Activated CD4-positive, alpha-beta memory T cell treated with anti-CD3 and anti-CD28 coated beads, Interleukin-2, amount 10 ng/mL, durations not matched to agents 7 days and 5 days (primary cell): ENCODE measurements at regions not wholly inside any gene's neighbourhood (a gene's known extent, or its start where the extent isn't known, plus 50 kb on each side); places are given as distances from the start of the nearest gene placed in this dataset.

ENCODE experiments used
- CTCF ChIA-PET: fragments of 350-600 bp; sonication (Branson Sonifier 250); formaldehyde crosslinking; loops from one replicate; lab custom pipeline; 2021; ENCODE audit warnings: antibody characterized with exemption, inconsistent platforms; lab: Charles Lee
- POLR2A ChIA-PET: fragments of 350-600 bp; sonication (Branson Sonifier 250); formaldehyde crosslinking; loops from one replicate; lab custom pipeline; 2021; ENCODE audit warnings: antibody characterized with exemption; lab: Charles Lee
- DNase-seq: peaks from one replicate; pipeline ENCODE4 v3.0.0-alpha.2; 2020
- H3K27ac Mint-ChIP-seq: one replicate; pipeline ENCODE4 v1.8.0; 2021; ENCODE audit warnings: mild to moderate bottlenecking, mixed read lengths
- H3K27me3 Mint-ChIP-seq: one replicate; pipeline ENCODE4 v1.8.0; 2021; ENCODE audit warnings: mixed read lengths
- H3K36me3 Mint-ChIP-seq: one replicate; pipeline ENCODE4 v1.8.0; 2021; ENCODE audit warnings: low read depth, mixed read lengths
- H3K4me1 Mint-ChIP-seq: one replicate; pipeline ENCODE4 v1.8.0; 2021; ENCODE audit warnings: mixed read lengths
- H3K4me3 Mint-ChIP-seq: one replicate; pipeline ENCODE4 v1.8.0; 2021; ENCODE audit warnings: mild to moderate bottlenecking, mixed read lengths
- H3K9me3 Mint-ChIP-seq: one replicate; pipeline ENCODE4 v1.8.0; 2021; ENCODE audit warnings: mixed read lengths

GRCh38 chr6:111971181-111971841, 82.6 kb upstream of the CCN6 start:
- H3K27me3 Mint-ChIP-seq = peaks cover 8% of the 10 kb centered on the region
- ChIA-PET CTCF (no interaction called here), POLR2A (no interaction called here)
- no peak overlapping the region for H3K4me3 Mint-ChIP-seq
- no peaks in the 10 kb centered on the region for H3K36me3 Mint-ChIP-seq
- H3K4me1 Mint-ChIP-seq = peaks cover 42% of the 10 kb centered on the region
- no peaks in the 10 kb centered on the region for H3K9me3 Mint-ChIP-seq
- DNase-seq = no peak
- H3K27ac Mint-ChIP-seq = no peak overlapping the region

- ChIA-PET CTCF (interaction anchor here (1.5 kb wide), 1 partner anchor 24 kb away, joined by 3 read pairs; no protein-coding TSS in a partner anchor), POLR2A (no interaction called here)
- Mint-ChIP-seq H3K4me1 (peaks cover 48% of the 10 kb centered on the region), H3K27ac (no peak overlapping the region), H3K27me3 (peaks cover 7% of the 10 kb centered on the region), H3K9me3 (no peaks in the 10 kb centered on the region), H3K36me3 (no peaks in the 10 kb centered on the region), H3K4me3 (no peak overlapping the region)
- no peak for DNase-seq
Measured at GRCh38 chr6:111971866-111972532, 81.9 kb upstream of the CCN6 start.

GRCh38 chr6:111972745-111973117, 81.2 kb upstream of the CCN6 start:
- H3K4me1 Mint-ChIP-seq = peaks cover 48% of the 10 kb centered on the region
- peaks cover 4% of the 10 kb centered on the region for H3K27me3 Mint-ChIP-seq
- ChIA-PET POLR2A (interaction anchor here (0.9 to 2.5 kb wide), 4 partner anchors 10 to 169 kb away, joined by 3 to 10 read pairs (median 4); partner anchors contain the start of gene FYN), CTCF (interaction anchor here (0.6 to 1.5 kb wide), 2 partner anchors 24 to 99 kb away, joined by 3 read pairs; partner anchors contain the start of gene FYN)
- no peaks in the 10 kb centered on the region for H3K36me3 Mint-ChIP-seq
- H3K4me3 Mint-ChIP-seq = no peak overlapping the region
- H3K9me3 Mint-ChIP-seq = no peaks in the 10 kb centered on the region
- no peak for DNase-seq
- H3K27ac Mint-ChIP-seq = peak overlapping the region; percentile 70

GRCh38 chr6:111973118-111973761, 80.7 kb upstream of the CCN6 start:
- H3K27me3 Mint-ChIP-seq = peaks cover 2% of the 10 kb centered on the region
- peaks cover 48% of the 10 kb centered on the region for H3K4me1 Mint-ChIP-seq
- peak overlapping the region; percentile 70 for H3K27ac Mint-ChIP-seq
- ChIA-PET POLR2A (interaction anchor here (0.6 to 2.5 kb wide), 7 partner anchors 10 to 170 kb away, joined by 3 to 10 read pairs (median 3); partner anchors contain the start of gene FYN), CTCF (interaction anchor here (0.6 to 1.5 kb wide), 5 partner anchors 23 to 196 kb away, joined by 3 read pairs; partner anchors contain the start of gene FYN)
- H3K4me3 Mint-ChIP-seq = peak overlapping the region; percentile 1
- peak; percentile 52 for DNase-seq
- H3K9me3 Mint-ChIP-seq = no peaks in the 10 kb centered on the region
- no peaks in the 10 kb centered on the region for H3K36me3 Mint-ChIP-seq

- peaks cover 3% of the 10 kb centered on the region for H3K36me3 Mint-ChIP-seq
- CTCF ChIA-PET = interaction anchor here (0.6 to 1.1 kb wide), 3 partner anchors 62 to 197 kb away, joined by 3 read pairs; no protein-coding TSS in a partner anchor
- no peak overlapping the region for H3K4me3 Mint-ChIP-seq
- no peak for DNase-seq
- POLR2A ChIA-PET = interaction anchor here (0.6 to 2.5 kb wide), 7 partner anchors 9 to 170 kb away, joined by 3 to 10 read pairs (median 4); partner anchors contain the start of gene FYN
- no peaks in the 10 kb centered on the region for H3K9me3 Mint-ChIP-seq
- peak overlapping the region; percentile 70 for H3K27ac Mint-ChIP-seq
- H3K4me1 Mint-ChIP-seq = peaks cover 48% of the 10 kb centered on the region
- peaks cover 2% of the 10 kb centered on the region for H3K27me3 Mint-ChIP-seq
Measured at GRCh38 chr6:111973927-111974639, 79.8 kb upstream of the CCN6 start.

GRCh38 chr6:111975466-111975865, 78.4 kb upstream of the CCN6 start:
- H3K27me3 Mint-ChIP-seq = no peaks in the 10 kb centered on the region
- H3K4me3 Mint-ChIP-seq = no peak overlapping the region
- peaks cover 48% of the 10 kb centered on the region for H3K4me1 Mint-ChIP-seq
- no peaks in the 10 kb centered on the region for H3K9me3 Mint-ChIP-seq
- ChIA-PET CTCF (interaction anchor here (0.9 kb wide), 1 partner anchor 9 kb away, joined by 4 read pairs; no protein-coding TSS in a partner anchor), POLR2A (interaction anchor here (1.2 kb wide), 1 partner anchor 9 kb away, joined by 5 read pairs; no protein-coding TSS in a partner anchor)
- no peak overlapping the region for H3K27ac Mint-ChIP-seq
- peaks cover 3% of the 10 kb centered on the region for H3K36me3 Mint-ChIP-seq
- no peak for DNase-seq

GRCh38 chr6:111976139-111976538, 77.8 kb upstream of the CCN6 start:
- ChIA-PET POLR2A (no interaction called here), CTCF (no interaction called here)
- H3K27ac Mint-ChIP-seq = no peak overlapping the region
- H3K36me3 Mint-ChIP-seq = peaks cover 3% of the 10 kb centered on the region
- no peak overlapping the region for H3K4me3 Mint-ChIP-seq
- no peak for DNase-seq
- peaks cover 48% of the 10 kb centered on the region for H3K4me1 Mint-ChIP-seq
- no peaks in the 10 kb centered on the region for H3K9me3 Mint-ChIP-seq
- no peaks in the 10 kb centered on the region for H3K27me3 Mint-ChIP-seq

- no peak for DNase-seq
- Mint-ChIP-seq H3K27me3 (no peaks in the 10 kb centered on the region), H3K9me3 (no peaks in the 10 kb centered on the region), H3K27ac (no peak overlapping the region), H3K4me3 (no peak overlapping the region), H3K36me3 (peaks cover 3% of the 10 kb centered on the region), H3K4me1 (peaks cover 37% of the 10 kb centered on the region)
- CTCF ChIA-PET = no interaction called here
- POLR2A ChIA-PET = interaction anchor here (1.0 kb wide), 1 partner anchor 11 kb away, joined by 3 read pairs; no protein-coding TSS in a partner anchor
Measured at GRCh38 chr6:111978532-111979149, 75.3 kb upstream of the CCN6 start.

GRCh38 chr6:111979633-111980032, 74.3 kb upstream of the CCN6 start:
- Mint-ChIP-seq H3K27ac (no peak overlapping the region), H3K9me3 (no peaks in the 10 kb centered on the region), H3K4me1 (peaks cover 33% of the 10 kb centered on the region), H3K36me3 (peaks cover 3% of the 10 kb centered on the region), H3K4me3 (no peak overlapping the region), H3K27me3 (no peaks in the 10 kb centered on the region)
- DNase-seq = no peak
- CTCF ChIA-PET = no interaction called here
- POLR2A ChIA-PET = no interaction called here

- Mint-ChIP-seq H3K36me3 (peaks cover 3% of the 10 kb centered on the region), H3K27ac (no peak overlapping the region), H3K9me3 (no peaks in the 10 kb centered on the region), H3K27me3 (no peaks in the 10 kb centered on the region), H3K4me1 (peaks cover 34% of the 10 kb centered on the region), H3K4me3 (no peak overlapping the region)
- POLR2A ChIA-PET = no interaction called here
- DNase-seq = no peak
- CTCF ChIA-PET = no interaction called here
Measured at GRCh38 chr6:111980143-111980542, 73.8 kb upstream of the CCN6 start.

GRCh38 chr6:111980971-111981840, 72.7 kb upstream of the CCN6 start:
- Mint-ChIP-seq H3K27ac (no peak overlapping the region), H3K4me1 (peaks cover 31% of the 10 kb centered on the region), H3K27me3 (no peaks in the 10 kb centered on the region), H3K36me3 (peaks cover 3% of the 10 kb centered on the region), H3K4me3 (no peak overlapping the region), H3K9me3 (no peaks in the 10 kb centered on the region)
- ChIA-PET POLR2A (interaction anchor here (0.8 kb wide), 1 partner anchor 221 kb away, joined by 5 read pairs; no protein-coding TSS in a partner anchor), CTCF (no interaction called here)
- DNase-seq = no peak
